Endothelial cell of umbilical vein (primary cell): ENCODE measurements at regions not wholly inside any gene's neighbourhood (a gene's known extent, or its start where the extent isn't known, plus 50 kb on each side); places are given as distances from the start of the nearest gene placed in this dataset.

Experiments used
- CTCF ChIP-seq, 2 donors: IDR thresholded peaks; 1 replicate in 1 of 2; 2 replicates in 1 of 2; pipeline ENCODE4 v1.5.1; 2011; ENCODE audit warnings: low read length in 2 of 2, mild to moderate bottlenecking in 2 of 2, moderate library complexity in 2 of 2, control low read depth in 1 of 2, inconsistent platforms in 1 of 2, low read depth in 1 of 2; ENCODE audit not compliant: insufficient read depth in 1 of 2; ENCODE audit errors: extremely low read depth in 1 of 2
- EZH2 ChIP-seq: IDR thresholded peaks from 2 replicates; pipeline ENCODE4 v1.6.1; 2012; ENCODE audit warnings: borderline replicate concordance, low read depth, mild to moderate bottlenecking, moderate library complexity, low read length, inconsistent platforms; ENCODE audit not compliant: severe bottlenecking
- FOS ChIP-seq: IDR thresholded peaks from 2 replicates; pipeline ENCODE4 v1.6.1; 2011; ENCODE audit warnings: mild to moderate bottlenecking, low read length, moderate library complexity, borderline replicate concordance; ENCODE audit not compliant: insufficient read depth
- GATA2 ChIP-seq: IDR thresholded peaks from 2 replicates; pipeline ENCODE4 v1.7.0; 2011; ENCODE audit warnings: low read depth, mild to moderate bottlenecking, moderate library complexity, mixed read lengths, low read length; ENCODE audit not compliant: insufficient read length, insufficient read depth
- JUN ChIP-seq: IDR thresholded peaks from 2 replicates; pipeline ENCODE4 v1.6.1; 2011; ENCODE audit warnings: borderline replicate concordance, low read depth; ENCODE audit not compliant: insufficient read length, insufficient read depth
- MAX ChIP-seq: IDR thresholded peaks from 2 replicates; pipeline ENCODE4 v1.6.1; 2011; ENCODE audit not compliant: insufficient read depth, insufficient read length
- MYC ChIP-seq: IDR thresholded peaks from one replicate; pipeline ENCODE4 v1.6.1; 2011; ENCODE audit warnings: mild to moderate bottlenecking, low read depth, low read length
- POLR2A ChIP-seq: IDR thresholded peaks from 2 replicates; pipeline ENCODE4 v1.6.1; 2012; ENCODE audit warnings: low read depth, mild to moderate bottlenecking, control low read depth, low read length
- POLR2AphosphoS5 ChIP-seq: IDR thresholded peaks from 2 replicates; pipeline ENCODE4 v1.6.1; 2012; ENCODE audit warnings: low read depth, mild to moderate bottlenecking, control low read depth, low read length, moderate library complexity; ENCODE audit not compliant: insufficient read depth

DNA sequence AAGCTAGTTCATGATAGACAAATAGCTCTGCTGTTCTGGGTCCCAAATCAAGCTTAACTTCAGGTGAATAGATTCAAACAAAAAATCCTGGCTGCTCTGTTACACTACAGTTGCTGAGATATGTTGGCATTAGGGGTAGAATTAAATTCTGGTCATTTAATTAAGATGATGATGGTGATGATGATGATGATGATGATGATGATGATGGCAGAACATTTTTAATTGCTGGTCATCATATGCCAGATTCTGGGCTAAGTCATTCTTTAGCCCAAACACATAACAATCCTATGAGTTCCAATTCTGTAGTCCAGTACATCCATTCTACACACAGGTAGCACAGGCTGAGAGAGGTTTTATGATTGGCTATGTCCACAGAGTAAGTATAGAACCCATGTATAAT lies 741.5 kb downstream of the STIM2 start:
- TF ChIP-seq CTCF (IDR thresholded peaks at IDR 0.05; ENCODE audit: extremely low read depth in 1 of 2, insufficient read depth in 1 of 2, low read depth in 1 of 2, low read length in 2 of 2) (no peak), POLR2A (no peak), POLR2AphosphoS5 (no peak), EZH2 (no peak), MAX (no peak), JUN (no peak), GATA2 (no peak), MYC (no peak), FOS (no peak)
